HG03520 (cell line): ENCODE measurements at regions not wholly inside any gene's neighbourhood (a gene's known extent, or its start where the extent isn't known, plus 50 kb on each side); places are given as distances from the start of the nearest gene placed in this dataset.
A peak's percentile ranks its signal among the peaks of the same experiment; 100 is the strongest.

Experiments
- ATAC-seq: cut with Tn5 transposase; IDR thresholded peaks from one replicate; pipeline ENCODE4 v1.9.1; 2021; ENCODE audit warnings: mild to moderate bottlenecking, moderate library complexity; ENCODE audit not compliant: unreplicated experiment

DNA sequence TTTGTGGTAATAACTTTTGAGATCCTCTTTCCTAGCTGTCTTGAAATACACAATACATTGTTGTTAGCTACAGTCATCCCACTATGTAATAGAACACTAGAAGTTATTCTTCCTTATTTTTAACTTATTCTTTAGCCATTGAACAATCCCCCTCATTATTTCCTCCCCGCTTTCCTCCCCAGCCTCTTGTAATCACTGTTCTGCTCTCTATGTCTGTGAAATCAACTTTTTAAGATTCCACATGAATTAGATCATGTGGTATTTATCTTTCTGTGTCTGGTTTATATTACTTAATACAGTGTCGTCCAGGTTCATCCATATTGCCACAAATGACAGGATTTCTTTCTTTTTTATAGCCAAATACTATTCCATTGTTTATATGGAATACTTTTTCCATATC is 72.9 kb downstream of the SLC10A2 start:
- no peak for ATAC-seq

DNA sequence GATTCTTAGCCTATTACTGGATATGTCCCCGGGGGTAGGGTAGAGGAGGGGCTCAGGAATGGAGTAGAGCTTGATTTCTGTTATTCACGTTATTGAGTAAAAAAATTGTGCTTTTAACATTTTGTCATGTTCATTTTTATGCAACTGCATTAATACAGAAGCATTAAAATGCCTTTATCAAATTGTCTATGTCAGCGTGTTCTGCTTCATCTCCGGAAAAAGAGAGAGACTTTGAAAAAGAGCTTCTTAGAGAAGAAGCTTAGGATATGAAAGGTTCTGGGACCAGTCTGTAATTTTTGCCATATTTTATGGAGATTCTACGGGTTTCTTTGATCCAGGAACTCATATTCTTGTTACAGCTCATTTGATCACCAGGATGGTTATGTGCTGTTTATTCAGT is 82.0 kb downstream of the SLC10A2 start:
- no peak for ATAC-seq

GRCh38 chr13:102983496-102983895 is 82.7 kb downstream of the SLC10A2 start:
- ATAC-seq, result no peak

DNA sequence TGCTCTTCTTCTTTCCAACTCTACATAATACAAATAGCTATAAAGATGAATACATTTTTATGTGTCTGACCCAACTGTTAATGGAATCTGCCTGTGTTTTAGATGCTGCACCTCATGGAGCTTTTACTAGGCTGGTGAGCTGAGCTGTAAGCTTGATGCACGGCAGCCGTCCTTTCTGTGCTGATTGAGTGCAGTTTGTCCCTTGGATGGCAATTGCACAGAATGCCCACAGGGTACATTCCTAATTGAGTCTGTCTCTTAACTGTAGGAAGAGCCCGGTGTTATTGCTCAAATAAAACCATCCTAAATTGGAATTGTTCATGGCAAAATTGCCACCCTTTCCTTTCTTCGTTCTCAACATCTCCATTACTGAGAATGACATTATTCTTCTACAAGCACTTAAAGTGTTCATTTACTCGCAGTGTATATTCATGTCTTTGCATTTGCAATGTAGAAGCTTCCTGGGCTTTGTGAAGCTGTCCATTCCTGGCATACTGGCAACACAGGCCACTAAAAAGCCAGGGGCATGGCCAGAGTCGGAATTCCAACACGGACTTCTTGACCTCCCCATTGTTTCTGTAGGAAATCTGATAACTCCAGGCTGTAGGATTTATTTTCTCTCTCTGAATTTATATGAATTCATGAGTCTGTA is 85.8 kb downstream of the SLC10A2 start:
- no peak for ATAC-seq

GRCh38 chr13:102978168-102978567 is 88.0 kb downstream of the SLC10A2 start:
- ATAC-seq, result no peak

DNA sequence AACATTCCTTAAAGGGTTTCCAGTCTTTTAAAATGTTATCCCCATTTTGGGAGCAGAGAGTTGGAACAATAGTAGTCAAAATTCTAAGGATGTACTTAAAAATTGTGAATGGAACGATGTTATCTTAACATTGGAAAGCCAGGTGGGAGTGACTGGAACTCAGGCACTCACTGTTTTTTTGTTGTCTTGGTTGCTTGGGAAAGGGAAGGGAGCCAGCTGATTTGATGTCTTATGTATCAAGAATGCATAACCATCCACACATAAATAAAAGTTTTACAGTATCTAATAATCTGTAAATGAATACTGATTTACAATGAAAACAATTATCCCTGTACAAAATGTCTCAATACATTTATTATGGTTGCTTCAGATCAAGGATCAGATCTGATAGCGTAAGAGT is 88.7 kb downstream of the SLC10A2 start:
- ATAC-seq, result no peak

GRCh38 chr13:102974317-102975087 is 91.7 kb downstream of the SLC10A2 start:
- no peak for ATAC-seq

DNA sequence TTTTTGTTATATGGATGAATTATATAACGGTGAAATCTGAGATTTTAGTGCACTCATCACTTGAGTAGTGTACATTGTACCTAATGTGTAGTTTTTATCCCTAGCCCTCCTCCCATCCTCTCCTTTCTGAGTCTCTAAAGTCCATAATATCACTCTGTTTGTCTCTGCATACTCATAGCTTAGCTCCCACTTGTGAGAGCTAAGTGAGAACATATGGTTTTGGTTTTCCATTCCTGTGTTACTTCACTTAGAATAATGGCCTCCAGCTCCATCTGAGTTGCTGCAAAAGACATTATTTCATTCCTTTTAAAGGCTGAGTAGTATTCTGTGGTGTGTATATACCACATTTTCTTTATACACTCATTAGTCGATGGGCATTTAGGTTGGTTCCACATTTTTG is 94.0 kb downstream of the SLC10A2 start:
- ATAC-seq, result no peak

GRCh38 chr13:102970542-102970941 is 95.7 kb downstream of the SLC10A2 start:
- ATAC-seq, result peak; percentile 94

- ATAC-seq, result peak; percentile 46
These were observed 97.5 kb downstream of the SLC10A2 start for GRCh38 chr13:102968572-102969228.

GRCh38 chr13:102965802-102966201 is 100.4 kb downstream of the SLC10A2 start:
- ATAC-seq, result no peak

DNA sequence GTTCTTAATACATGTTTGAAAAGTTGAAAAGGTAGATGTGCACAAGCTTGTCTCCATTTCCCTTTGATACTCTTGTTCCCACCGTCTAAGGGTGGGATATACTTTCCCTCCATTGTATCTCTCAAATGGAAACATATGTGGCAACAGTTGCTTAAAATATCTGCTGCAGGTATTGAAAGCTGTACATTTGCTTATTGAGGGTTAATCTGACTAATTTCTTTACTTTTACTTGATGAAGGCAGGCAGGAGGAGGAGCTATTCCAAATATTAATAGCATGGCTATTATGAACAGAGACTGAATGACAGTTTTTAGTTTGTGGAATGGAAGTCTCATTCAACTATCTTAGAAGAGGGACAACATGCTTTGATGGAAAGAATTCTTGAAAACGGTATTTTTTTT is 103.8 kb downstream of the SLC10A2 start:
- no peak for ATAC-seq

DNA sequence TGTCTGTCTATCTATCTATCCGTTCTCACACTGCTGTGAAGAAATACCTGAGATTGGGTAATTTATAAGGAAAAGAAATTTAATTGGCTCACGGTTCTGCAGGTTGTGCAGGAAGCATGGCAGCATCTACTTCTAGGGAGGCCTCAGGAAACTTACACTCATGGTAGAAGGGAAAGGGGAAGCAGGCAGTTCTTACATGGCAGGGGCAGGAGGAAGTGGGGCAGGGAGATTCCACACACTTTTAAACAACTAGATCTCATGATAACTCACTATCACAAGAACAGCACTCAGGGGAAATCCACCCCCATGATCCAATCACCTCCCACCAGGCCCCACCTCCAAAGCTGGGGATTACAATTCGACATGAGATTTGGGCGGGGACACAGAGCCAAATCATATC is 105.3 kb downstream of the SLC10A2 start:
- no peak for ATAC-seq

- ATAC-seq, result no peak
These were observed 109.8 kb downstream of the SLC10A2 start for GRCh38 chr13:102956449-102956848.

DNA sequence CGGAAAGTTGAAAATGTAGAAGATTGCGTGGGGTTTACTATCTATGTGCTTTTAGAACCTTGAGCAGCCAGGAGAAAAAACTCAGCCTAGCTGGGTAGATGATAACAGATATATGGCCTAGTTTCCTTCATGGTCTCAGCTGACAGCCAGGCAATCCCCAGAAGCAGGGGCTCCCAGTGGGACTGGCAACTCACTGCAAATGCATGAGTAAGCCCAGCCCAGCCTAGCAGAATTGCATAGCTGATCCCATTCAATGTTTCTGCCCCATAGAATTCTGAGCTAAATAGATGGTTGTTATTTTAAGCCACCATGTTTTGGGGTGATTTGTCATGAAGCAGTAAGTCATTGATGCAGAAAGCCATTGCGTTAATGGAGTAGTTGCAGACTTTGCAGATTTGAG is 108.5 kb downstream of the ERCC5 start:
- ATAC-seq, result no peak

- ATAC-seq, result no peak
These were observed 106.0 kb downstream of the ERCC5 start for GRCh38 chr13:102951808-102952207.

DNA sequence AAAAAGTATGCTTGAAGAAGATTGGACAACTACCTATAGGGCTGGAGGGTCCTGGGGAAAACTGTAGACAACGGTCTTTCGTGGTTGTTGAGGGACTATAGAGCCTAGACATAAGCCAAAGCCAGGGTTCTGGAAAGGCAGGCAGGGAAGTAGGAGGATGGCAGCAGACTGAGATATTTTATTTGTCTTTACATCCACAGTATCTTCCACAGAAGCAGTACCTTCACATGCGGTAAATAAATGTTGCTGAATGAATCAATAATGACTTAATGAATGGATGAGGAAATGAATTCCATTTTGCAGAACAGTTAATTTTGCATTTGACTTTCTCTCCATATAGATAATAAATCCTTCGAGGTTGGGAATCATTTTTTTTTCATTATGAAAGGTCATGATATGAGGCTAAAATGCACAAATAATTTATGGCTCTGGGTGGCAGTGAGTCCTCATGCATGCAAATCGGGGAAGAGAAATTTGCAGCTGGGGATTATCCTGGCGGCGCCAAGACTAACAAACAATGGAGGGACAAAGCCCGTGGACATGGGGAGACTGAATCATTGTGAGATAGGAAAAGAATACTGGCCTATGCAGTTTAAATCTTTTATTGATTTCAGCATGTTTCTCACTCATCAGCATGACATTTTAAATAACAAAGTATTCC is 102.0 kb downstream of the ERCC5 start:
- ATAC-seq, result no peak

DNA sequence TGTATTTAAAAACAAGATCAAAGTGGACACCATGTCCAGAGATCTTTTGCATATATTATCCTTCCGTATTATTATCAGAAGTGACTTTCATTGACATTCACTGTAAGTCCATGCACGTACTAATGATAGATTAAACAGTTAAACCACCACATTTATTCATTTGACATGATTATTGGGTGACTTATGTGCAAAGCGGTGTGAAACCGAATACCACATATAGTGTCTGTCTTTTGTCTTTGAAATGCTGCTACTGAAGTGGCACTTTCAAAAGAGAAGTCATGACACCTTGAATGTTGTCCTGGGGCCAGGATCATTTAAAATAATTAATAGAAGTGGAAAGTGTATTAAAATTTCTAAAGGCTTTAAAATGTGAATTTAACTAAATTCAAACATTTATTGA is 100.1 kb downstream of the ERCC5 start:
- no peak for ATAC-seq

- ATAC-seq, result no peak
These were observed 99.5 kb downstream of the ERCC5 start for GRCh38 chr13:102945324-102945815.

GRCh38 chr13:102944821-102945220 is 99.0 kb downstream of the ERCC5 start:
- no peak for ATAC-seq

GRCh38 chr13:102940770-102941169 is 94.9 kb downstream of the ERCC5 start:
- no peak for ATAC-seq
